D721Med (cell line): ENCODE measurements at regions not wholly inside any gene's neighbourhood (a gene's known extent, or its start where the extent isn't known, plus 50 kb on each side); places are given as distances from the start of the nearest gene placed in this dataset.

Source experiments
- DNase-seq: peaks from one replicate; pipeline ENCODE4 v3.0.0; 2011; ENCODE audit warnings: low spot score; ENCODE audit not compliant: insufficient read length
- FAIRE-seq: peaks from 2 replicates; lab custom pipeline; 2011; peaks lifted over from hg19 to GRCh38; lab: Jason Lieb, UNC
- CTCF ChIP-seq: IDR thresholded peaks from 2 replicates; pipeline ENCODE4 v1.5.1; 2012; ENCODE audit warnings: mild to moderate bottlenecking, control low read depth; ENCODE audit not compliant: insufficient read depth; ENCODE audit errors: missing control alignments

GRCh38 chr13:95352486-95352885 is 51.2 kb upstream of the ABCC4 start:
- DNase-seq (no peak), FAIRE-seq (no peak)
- TF ChIP-seq CTCF: no peak

GRCh38 chr13:95354156-95354555 is 52.9 kb upstream of the ABCC4 start:
- DNase-seq (no peak), FAIRE-seq (no peak)
- no peak for TF ChIP-seq CTCF

GRCh38 chr13:95354680-95355487 is 53.6 kb upstream of the ABCC4 start:
- no peak for DNase-seq
- FAIRE-seq: no peak
- no peak for TF ChIP-seq CTCF

GRCh38 chr13:95355494-95355893 is 54.2 kb upstream of the ABCC4 start:
- FAIRE-seq (no peak), DNase-seq (no peak)
- no peak for TF ChIP-seq CTCF

- TF ChIP-seq CTCF: no peak
- no peak for FAIRE-seq
- no peak for DNase-seq
These were observed 55.7 kb upstream of the ABCC4 start for GRCh38 chr13:95356916-95357315.

GRCh38 chr13:95357875-95358274 is 56.6 kb upstream of the ABCC4 start:
- TF ChIP-seq CTCF: no peak
- FAIRE-seq (no peak), DNase-seq (no peak)

GRCh38 chr13:95360052-95360451 is 58.8 kb upstream of the ABCC4 start:
- FAIRE-seq: no peak
- TF ChIP-seq CTCF: no peak
- DNase-seq: no peak
